ENCODE measurements at regions not wholly inside any gene's neighbourhood (a gene's known extent, or its start where the extent isn't known, plus 50 kb on each side); places are given as distances from the start of the nearest gene placed in this dataset.

DNA sequence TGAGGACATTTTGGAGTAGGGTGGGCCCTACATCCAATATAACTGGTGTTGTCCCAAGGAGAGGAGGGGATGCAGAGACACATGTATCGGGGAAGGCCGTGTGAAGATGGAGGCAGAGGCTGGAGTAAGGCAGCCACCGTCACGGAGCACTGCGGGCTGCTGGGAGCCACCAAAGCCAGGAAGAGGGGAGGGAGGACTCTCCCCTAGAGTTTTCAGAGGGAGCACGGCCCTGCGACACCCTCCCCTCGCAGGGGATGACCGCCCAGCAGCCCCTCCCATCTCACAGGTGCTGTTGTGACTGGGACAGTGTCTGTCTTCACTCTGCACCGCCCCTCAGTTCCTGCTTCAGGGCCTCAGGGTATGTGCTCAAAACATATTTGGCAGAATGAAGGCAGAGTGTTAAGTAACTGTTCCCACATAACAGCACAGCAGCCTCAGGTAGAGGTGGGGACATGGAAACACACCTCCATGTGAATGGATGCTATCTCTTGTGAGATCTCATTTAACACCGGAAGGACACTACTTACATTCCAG is 82.2 kb downstream of the RBFOX3 start:
- no peak for TF ChIP-seq POLR2A (IDR thresholded peaks at IDR 0.05)
- no peak for TF ChIP-seq CTCF (IDR thresholded peaks at IDR 0.05)

All from tibial nerve (tissue), 3 donors.